IPS-18a (cell line): ENCODE measurements at regions not wholly inside any gene's neighbourhood (a gene's known extent, or its start where the extent isn't known, plus 50 kb on each side); places are given as distances from the start of the nearest gene placed in this dataset.

Experiments
- H3K27ac ChIP-seq: one replicate; pipeline ENCODE4 v1.5.1; 2013; ENCODE audit warnings: low read length
- H3K27me3 ChIP-seq: one replicate; pipeline ENCODE4 v1.6.1; 2013; ENCODE audit warnings: mild to moderate bottlenecking, low read length; ENCODE audit not compliant: control insufficient read depth, insufficient read depth
- H3K36me3 ChIP-seq: one replicate; pipeline ENCODE4 v1.6.1; 2013; ENCODE audit warnings: low read depth, low read length; ENCODE audit not compliant: control insufficient read depth
- H3K4me1 ChIP-seq: one replicate; pipeline ENCODE4 v1.6.1; 2013; ENCODE audit warnings: low read depth, low read length; ENCODE audit not compliant: control insufficient read depth
- H3K4me3 ChIP-seq: one replicate; pipeline ENCODE4 v1.5.1; 2013; ENCODE audit warnings: low read length
- H3K9ac ChIP-seq: one replicate; pipeline ENCODE4 v1.6.1; 2013; ENCODE audit warnings: mild to moderate bottlenecking, low read length, moderate library complexity
- H3K9me3 ChIP-seq: one replicate; pipeline ENCODE4 v1.6.1; 2013; ENCODE audit warnings: low read depth, low read length; ENCODE audit not compliant: control insufficient read depth

DNA sequence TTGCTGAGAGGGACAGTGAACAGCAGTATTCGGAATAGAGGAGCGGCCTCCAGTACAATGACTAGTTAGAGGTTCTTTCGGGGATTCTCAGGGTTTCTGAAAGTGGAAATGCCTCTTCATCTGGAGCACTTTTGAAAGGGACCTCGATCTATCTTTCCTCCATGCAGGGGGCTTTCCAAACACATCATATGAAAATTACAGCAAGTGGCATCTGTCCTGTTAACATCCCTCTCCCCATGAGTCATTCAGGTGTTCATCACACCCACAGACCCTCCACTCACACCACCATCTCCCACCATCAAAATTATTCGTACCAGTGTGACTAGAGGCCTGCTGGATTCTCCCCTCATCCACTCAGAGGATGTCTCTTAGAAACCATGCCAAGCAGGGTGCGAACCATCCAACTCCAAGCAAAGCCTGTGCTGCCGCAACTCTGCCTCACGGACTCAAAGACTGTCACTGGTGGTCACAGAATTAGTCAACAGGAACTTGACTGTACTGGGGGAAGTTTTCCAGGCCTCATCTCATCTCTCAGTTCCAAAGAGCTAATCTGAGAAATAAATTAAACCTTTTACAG lies 211.1 kb downstream of the MRPL39 start:
- H3K27ac ChIP-seq: no peak overlapping the region
- no peak overlapping the region for H3K4me3 ChIP-seq

DNA sequence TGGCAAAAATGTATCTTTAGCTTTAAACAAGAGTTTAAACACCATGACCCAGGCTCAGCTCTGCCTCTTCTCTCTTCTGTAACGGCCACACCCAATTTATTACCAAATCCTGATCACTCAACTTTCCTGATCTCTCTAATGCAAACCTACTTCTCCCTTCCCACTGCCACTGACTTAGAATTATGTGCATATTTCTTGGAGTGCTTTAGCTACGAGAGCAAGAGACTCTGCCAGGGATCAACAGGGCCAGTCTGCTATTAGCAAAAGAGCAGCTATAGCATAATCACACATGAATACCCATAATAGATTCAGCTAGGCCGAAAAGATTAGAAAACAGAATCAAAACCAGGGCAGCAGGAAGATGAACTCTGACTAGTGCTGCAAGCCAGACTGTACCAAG lies 215.5 kb downstream of the MRPL39 start:
- no peak overlapping the region for H3K9ac ChIP-seq
- no peak overlapping the region for H3K4me3 ChIP-seq
- no peaks in the 10 kb centered on the region for H3K4me1 ChIP-seq
- no peaks in the 10 kb centered on the region for H3K9me3 ChIP-seq
- H3K36me3 ChIP-seq: no peaks in the 10 kb centered on the region
- H3K27ac ChIP-seq: no peak overlapping the region
- no peaks in the 10 kb centered on the region for H3K27me3 ChIP-seq

More for the DNA sequence above, 211.1 kb downstream of the MRPL39 start:
- no peak overlapping the region for H3K9ac ChIP-seq
- H3K4me1 ChIP-seq: no peaks in the 10 kb centered on the region
- H3K9me3 ChIP-seq: no peaks in the 10 kb centered on the region
- no peaks in the 10 kb centered on the region for H3K36me3 ChIP-seq
- no peaks in the 10 kb centered on the region for H3K27me3 ChIP-seq

DNA sequence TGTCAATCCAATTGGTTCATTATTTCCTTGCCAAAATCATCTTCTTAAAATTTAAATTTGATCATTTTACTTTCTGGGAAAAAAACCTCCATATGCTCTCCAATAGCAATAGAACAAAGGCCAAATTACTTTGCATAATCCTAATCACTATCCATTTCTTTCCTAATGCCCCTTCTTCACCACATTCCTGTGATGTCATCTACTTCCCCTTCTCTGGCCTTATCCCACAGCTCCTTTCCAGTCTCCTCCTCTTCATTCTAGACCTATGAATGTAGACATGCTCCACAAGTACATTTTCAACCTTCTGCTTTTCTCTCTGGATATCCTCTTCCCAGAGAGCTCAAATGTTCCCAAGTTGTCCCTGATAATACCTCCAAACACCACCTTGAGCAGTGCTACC lies 216.6 kb downstream of the MRPL39 start:
- Histone ChIP-seq H3K4me3 (no peak overlapping the region), H3K4me1 (peaks cover 4% of the 10 kb centered on the region), H3K36me3 (no peaks in the 10 kb centered on the region), H3K27me3 (no peaks in the 10 kb centered on the region), H3K9me3 (no peaks in the 10 kb centered on the region), H3K9ac (no peak overlapping the region), H3K27ac (no peak overlapping the region)

DNA sequence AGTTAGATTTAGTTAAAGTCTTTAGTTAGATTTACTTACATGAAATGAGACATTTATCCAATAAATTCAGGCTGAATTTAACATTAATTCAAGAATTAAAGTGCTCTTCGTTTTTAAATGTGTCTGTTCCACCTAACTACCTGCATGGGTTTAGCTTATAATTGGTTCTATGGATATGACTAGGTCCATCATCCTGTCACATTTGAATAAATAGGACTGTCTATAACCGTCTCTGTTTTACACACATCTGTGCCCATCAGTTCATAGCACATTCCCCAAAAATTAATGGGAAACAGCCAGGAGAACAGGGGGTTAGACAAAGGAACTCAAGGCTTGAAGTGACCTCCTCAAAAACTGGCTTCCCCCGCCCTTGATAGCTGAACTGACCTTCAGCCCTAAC lies 219.6 kb downstream of the MRPL39 start:
- Histone ChIP-seq H3K9ac (no peak overlapping the region), H3K4me3 (no peak overlapping the region), H3K36me3 (no peaks in the 10 kb centered on the region), H3K4me1 (peaks cover 4% of the 10 kb centered on the region), H3K27me3 (no peaks in the 10 kb centered on the region), H3K27ac (no peak overlapping the region), H3K9me3 (no peaks in the 10 kb centered on the region)

DNA sequence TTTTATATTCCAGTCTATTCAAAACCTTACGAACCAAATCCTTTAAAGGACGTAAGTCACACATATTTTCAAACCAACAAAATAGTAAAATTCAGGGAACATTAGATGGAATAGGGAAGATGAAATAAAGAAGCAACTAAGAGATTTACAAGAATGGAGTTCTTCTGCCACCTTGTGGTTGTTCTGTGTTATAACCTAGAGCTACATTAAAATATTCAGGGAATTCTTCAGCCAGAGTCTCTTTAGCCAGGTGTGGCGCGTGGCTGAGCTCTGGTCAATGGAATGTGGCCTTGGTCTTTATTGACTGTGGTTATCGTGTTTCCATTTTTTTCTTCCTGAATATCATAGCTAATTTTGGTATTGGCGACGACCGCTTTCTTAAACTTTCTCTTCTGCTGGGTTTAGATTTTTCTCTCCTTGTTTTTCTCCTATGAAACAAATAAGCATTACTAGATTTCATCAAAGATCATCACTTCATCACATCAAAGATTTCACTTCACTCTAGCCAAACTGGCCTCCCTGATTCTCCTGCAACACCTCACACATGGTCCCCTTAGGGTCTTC lies 221.3 kb downstream of the MRPL39 start:
- no peak overlapping the region for H3K4me3 ChIP-seq
- H3K9me3 ChIP-seq: no peaks in the 10 kb centered on the region
- H3K9ac ChIP-seq: no peak overlapping the region
- no peaks in the 10 kb centered on the region for H3K27me3 ChIP-seq
- no peaks in the 10 kb centered on the region for H3K36me3 ChIP-seq
- H3K27ac ChIP-seq: no peak overlapping the region
- peaks cover 4% of the 10 kb centered on the region for H3K4me1 ChIP-seq

DNA sequence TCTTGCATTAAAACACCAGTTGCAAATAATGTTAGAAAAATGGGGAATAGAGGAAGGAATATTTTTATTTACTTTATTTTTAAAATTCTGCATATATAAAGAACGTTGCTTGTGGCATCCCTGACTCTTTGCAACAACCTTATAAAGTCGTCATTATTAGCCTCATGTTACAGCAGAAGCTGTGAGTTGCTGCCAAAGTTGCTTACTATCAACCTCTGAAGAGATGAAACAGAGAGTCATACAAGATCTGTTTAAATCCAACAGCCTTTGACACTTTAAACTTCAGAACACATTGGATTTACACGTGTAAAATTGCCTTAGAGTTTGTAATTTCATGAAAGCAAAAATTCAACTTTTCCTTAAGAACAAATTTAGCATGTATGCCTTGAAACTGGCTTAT lies 221.9 kb downstream of the MRPL39 start:
- H3K9me3 ChIP-seq: no peaks in the 10 kb centered on the region
- H3K4me1 ChIP-seq: peaks cover 4% of the 10 kb centered on the region

DNA sequence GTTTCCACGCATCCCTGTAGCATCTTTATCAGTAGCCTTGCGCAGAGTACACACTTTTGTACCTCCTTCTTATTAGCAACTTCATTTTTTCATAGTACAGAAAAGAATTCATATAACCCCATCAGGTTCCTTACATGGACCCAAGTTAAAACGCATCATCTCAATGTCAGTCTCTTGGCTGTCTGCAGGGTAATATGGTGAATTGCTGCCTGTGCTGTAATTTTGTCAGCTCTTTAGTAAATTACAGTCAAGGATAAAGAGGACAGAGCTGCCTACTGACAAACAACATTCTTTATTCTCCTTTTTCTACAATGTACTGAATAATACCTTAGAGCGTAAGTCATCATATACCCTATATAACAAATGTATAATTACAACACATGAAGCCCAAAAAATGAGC lies 222.5 kb downstream of the MRPL39 start:
- no peak overlapping the region for H3K4me3 ChIP-seq
- no peak overlapping the region for H3K27ac ChIP-seq
- H3K4me1 ChIP-seq: peaks cover 4% of the 10 kb centered on the region
- H3K9ac ChIP-seq: no peak overlapping the region
- H3K27me3 ChIP-seq: no peaks in the 10 kb centered on the region
- H3K36me3 ChIP-seq: no peaks in the 10 kb centered on the region
- H3K9me3 ChIP-seq: no peaks in the 10 kb centered on the region

More for the DNA sequence above, 221.9 kb downstream of the MRPL39 start:
- no peaks in the 10 kb centered on the region for H3K36me3 ChIP-seq
- H3K27me3 ChIP-seq: no peaks in the 10 kb centered on the region
- no peak overlapping the region for H3K4me3 ChIP-seq
- no peak overlapping the region for H3K9ac ChIP-seq
- no peak overlapping the region for H3K27ac ChIP-seq

DNA sequence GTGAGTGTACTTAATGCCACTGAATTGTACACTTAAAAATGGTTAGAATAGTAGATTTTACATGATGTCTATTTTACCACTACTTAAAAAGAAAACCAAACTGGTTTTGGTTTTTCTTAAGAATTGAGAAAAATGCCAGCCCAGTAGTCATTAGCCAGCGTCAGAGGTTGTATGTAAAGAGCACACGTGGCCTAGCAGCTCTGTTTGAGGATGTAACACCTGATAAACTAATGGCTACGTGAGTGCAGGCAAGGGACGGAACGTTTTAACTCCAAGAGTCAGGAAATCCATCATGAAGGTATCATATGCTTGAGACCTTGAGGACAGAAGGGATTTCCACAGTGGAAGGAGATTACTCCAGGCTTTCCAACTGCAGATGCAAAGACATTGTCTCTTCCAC lies 223.7 kb downstream of the MRPL39 start:
- Histone ChIP-seq H3K9me3 (no peaks in the 10 kb centered on the region), H3K4me1 (peaks cover 4% of the 10 kb centered on the region), H3K27ac (no peak overlapping the region), H3K4me3 (no peak overlapping the region), H3K27me3 (no peaks in the 10 kb centered on the region), H3K9ac (no peak overlapping the region), H3K36me3 (no peaks in the 10 kb centered on the region)

DNA sequence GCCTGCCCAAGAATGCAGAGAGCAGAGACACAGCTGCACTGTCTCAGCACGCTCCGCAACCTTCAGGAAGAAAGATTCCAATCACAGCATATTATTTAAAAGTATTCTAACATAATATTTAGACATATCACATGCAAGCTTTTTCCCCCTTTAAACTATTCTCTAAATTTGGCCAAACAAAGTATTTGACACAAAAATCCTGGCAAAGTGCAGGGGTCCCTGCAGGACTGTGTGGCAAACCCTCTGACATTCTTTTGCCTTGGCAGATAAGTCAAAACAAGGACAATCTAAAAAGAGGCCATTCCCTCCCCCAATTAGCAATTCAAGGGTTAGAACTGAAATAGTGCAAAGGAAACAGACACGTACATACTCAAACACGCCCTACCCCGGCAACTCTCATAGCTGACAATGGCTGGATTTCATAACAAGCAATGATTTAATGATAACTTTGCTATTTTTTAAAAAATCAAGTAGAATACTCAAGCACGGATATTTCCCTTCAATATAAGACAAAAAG lies 225.3 kb downstream of the MRPL39 start:
- Histone ChIP-seq H3K9ac (no peak overlapping the region), H3K4me3 (no peak overlapping the region), H3K9me3 (no peaks in the 10 kb centered on the region), H3K27ac (no peak overlapping the region), H3K36me3 (no peaks in the 10 kb centered on the region), H3K4me1 (peaks cover 4% of the 10 kb centered on the region), H3K27me3 (no peaks in the 10 kb centered on the region)

DNA sequence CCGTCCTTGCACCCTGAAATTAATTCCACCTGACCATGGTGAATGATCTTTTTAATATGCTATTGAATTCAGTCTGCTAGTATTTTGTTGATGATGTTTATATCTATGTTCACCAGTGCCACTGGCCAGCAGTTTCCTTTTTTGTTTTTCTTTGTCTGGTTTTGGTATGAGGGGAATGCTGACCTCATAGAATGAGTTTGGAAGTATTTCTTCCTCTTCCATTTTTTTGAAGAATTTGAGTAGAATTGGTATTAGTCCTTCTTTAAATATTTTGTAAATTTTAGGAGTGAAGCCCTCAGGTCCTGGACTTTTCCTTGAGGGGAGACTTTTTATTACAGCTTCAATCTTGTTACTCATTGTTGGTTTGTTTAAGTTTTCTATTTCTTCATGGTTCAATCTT lies 231.6 kb downstream of the MRPL39 start:
- Histone ChIP-seq H3K27ac (no peak overlapping the region), H3K9ac (no peak overlapping the region), H3K4me3 (no peak overlapping the region)

DNA sequence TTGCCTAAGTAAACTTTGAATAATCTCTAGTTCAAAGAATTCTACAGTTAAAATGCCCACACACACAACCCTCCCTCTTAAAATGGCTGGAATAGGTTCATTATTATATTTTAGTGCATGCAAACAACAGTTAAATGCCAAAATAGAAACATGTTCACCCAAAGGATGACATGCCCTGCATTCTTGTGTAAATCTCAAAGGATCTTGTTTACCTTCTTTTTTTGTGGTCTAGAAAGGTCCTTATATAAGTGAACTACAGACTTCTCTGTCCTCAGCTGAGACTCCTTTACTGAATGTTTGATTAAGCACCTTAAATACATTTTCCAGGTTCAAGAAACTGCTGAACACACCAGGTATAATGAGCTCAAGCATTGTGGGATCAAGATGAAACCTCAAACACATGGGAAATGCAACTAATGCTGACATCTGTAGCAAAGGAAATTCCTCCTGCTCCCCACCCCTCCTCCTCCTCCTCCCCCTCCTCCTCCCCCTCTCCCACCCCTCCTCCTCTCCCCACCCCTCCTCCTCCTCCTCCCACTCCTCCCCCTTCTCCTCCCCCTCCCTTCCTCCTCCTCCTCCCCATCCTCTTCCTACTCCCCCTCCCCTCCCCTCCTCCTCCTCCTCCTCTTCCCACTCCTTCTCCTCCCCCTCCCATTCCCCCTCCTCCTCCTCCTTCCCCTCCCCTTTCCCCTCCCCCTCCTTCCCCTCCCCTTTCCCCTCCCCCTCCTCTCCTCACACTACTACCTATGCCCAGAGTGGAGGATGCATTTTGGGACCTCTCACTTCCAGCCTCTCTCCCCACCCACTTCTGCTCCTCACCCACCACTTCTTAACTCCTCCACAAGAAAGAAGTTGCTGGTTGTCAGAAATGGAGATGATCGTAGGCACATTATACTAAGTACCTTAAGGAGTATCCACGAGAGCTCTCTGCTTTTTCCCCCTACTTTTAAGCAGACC lies 233.9 kb downstream of the MRPL39 start:
- Histone ChIP-seq H3K27ac (no peak overlapping the region), H3K27me3 (no peaks in the 10 kb centered on the region), H3K4me3 (peak overlapping the region; percentile 15), H3K4me1 (peaks cover 25% of the 10 kb centered on the region), H3K9ac (no peak overlapping the region), H3K36me3 (no peaks in the 10 kb centered on the region), H3K9me3 (no peaks in the 10 kb centered on the region)

More for the DNA sequence above, 231.6 kb downstream of the MRPL39 start:
- Histone ChIP-seq H3K9me3 (no peaks in the 10 kb centered on the region), H3K4me1 (peaks cover 25% of the 10 kb centered on the region), H3K27me3 (no peaks in the 10 kb centered on the region), H3K36me3 (no peaks in the 10 kb centered on the region)
